Fibroblast of skin of right quadriceps (primary cell): ENCODE measurements at regions not wholly inside any gene's neighbourhood (a gene's known extent, or its start where the extent isn't known, plus 50 kb on each side); places are given as distances from the start of the nearest gene placed in this dataset.
A peak's percentile ranks its signal among the peaks of the same experiment; 100 is the strongest.

Experiments
- DNase-seq: peaks from one replicate; pipeline ENCODE4 v3.0.0-alpha.2; 2013

- no peak for DNase-seq
Observed at GRCh38 chr22:27655582-27656185, 145.9 kb downstream of the MN1 start.

DNA sequence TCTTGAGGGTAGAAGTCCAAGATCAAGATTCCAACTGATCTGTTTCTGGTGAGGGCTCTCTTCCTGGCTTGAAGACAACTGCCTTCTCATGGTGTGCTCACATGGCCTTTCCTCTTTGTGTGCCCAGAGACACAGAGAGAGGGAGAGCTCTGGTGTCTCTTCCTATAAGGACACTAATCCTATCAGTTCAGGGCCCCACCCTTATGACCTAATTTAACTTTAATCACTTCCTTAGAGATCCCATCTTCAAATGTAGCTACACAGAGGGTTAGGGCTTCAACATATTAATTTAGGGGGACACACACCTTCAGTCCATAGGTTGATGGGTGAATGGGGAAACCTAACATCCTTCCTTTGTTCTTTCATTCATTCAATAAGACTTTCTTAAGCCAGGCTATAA lies 144.6 kb downstream of the MN1 start:
- DNase-seq = no peak

- no peak for DNase-seq
Observed at GRCh38 chr22:27660306-27660705, 141.2 kb downstream of the MN1 start.

DNA sequence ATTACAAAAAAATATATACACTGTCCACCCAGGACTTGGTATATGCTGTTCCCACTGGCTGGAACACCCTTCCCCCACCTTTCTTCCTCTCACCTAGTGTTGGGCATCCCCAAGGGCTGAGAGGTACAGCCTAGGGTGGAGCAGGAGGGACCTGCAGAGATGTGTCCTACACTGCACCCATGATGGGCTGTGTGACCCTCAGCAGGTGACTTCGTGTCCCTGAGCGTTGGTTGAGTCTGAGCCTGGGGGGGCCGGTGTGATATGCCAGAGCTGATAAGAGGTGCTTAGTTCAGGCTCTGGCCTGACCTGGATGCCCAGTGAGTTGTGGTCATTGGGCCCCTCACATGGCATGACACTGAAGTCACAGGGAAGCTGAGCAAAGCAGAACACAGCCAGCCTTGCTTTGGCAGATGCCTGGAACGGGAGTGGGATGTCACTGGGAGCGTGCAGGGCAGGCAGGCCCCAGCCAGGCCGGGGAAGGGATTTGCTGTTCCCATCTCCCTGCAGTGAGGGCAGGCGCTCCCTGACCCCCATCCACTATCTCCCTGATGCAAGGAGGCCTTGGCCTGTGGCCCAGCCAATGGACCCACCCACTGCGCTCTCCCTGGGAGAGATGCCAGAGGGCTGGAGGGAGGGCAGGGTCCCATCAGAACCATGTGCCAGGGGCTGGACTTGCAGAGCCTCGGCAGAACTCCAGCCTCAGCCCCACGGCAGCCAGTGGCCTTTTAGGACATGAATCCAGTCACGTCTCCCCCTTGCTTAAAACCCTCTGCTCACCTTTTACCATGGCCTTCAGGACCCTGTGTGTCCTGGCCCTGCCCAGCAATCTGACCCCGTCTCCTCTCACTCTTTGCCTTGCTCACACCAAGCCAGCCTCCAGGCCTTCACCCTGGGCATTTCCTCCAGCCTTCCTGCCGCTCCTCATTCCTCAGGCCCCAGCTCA lies 138.9 kb downstream of the MN1 start:
- DNase-seq = no peak

- no peak for DNase-seq
Observed at GRCh38 chr22:27663812-27664211, 137.7 kb downstream of the MN1 start.

- no peak for DNase-seq
Observed at GRCh38 chr22:27666272-27666997, 135.1 kb downstream of the MN1 start.

- no peak for DNase-seq
Observed at GRCh38 chr22:27667121-27667843, 134.3 kb downstream of the MN1 start.

DNA sequence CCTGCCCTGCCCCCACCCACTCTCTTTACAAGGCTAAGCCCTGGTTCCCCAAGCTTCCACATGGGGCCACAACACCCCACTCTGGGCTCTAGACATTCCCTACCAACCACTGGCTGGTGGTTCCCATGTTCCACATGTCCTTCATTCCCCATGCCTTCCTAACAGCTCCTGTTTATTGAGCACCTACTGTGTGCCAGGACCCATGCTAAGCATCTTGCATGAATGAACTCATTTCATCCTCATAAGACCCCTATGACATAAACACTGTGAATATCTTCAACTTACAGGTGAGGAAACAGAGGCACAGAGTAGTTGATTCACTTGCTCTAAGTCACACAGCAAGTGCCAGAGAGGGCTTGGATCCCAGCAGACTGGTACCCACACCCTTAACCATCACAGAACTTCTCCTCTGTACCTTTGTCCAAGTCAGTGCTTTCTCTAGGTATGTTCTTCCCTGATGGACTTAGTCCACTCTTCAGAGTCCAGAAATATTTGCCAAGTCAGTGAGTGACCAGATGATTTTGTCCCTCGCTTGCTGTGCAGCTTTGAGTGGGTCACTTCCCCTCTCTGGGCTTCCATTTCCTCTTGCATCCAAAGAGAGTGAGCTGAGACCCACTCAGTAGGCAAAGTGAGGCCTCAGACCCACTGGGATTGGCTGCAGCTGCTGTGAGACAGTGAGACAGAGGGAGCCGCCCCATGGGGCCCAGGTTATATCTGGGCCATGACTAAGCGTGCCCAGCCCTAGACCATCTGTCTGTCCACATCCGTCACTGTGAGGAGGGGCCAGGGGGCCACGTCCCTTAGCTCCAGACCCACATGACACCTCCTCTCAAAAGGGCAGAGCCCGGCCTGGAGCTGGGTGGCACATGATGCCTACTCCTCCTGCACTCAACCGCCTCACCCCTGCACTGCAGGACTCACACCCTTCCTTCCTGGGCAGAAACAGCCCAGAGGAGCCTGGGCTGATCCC lies 132.4 kb downstream of the MN1 start:
- peak; percentile 40 for DNase-seq

- DNase-seq = no peak
Observed at GRCh38 chr22:27669798-27670599, 131.6 kb downstream of the MN1 start.

GRCh38 chr22:27670701-27671412 lies 130.7 kb downstream of the MN1 start:
- peak; percentile 18 for DNase-seq

GRCh38 chr22:27671413-27671935 lies 130.1 kb downstream of the MN1 start:
- DNase-seq = no peak

DNA sequence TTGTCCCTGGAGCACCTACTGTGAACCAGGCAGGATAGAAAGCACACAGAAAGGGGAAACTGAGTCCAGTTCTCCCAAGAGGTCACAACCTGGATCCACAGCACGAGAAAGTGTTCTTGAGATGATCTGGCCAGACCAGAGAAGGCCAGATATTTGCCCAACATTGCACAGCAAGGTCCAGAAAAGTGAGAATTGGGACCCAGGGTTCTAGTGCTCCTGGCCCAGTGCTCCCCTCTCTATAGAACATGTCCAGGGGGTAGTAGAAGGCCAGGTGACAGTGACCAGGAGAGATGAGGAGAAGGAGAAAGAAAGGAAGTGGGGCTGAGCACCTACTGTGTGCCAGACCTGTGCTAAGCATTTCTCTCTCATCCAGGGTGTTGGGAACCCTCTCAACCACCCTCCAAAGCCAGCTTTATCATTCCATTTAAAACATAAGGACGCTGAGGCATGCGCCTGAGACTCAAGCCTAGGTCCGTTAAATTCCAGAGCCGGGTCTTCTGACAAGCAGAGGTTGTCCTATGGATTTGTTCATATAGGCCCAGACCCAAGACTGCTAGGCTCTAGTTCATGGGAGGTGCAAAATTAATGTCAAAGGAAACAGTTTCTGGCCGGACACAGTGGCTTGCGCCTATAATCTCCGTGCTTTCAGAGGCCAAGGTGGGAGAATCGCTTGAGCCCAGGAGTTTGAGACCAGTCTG lies 128.7 kb downstream of the MN1 start:
- DNase-seq = no peak

- DNase-seq = no peak
Observed at GRCh38 chr22:27673839-27674238, 127.7 kb downstream of the MN1 start.

GRCh38 chr22:27674261-27674923 lies 127.2 kb downstream of the MN1 start:
- DNase-seq = no peak

DNA sequence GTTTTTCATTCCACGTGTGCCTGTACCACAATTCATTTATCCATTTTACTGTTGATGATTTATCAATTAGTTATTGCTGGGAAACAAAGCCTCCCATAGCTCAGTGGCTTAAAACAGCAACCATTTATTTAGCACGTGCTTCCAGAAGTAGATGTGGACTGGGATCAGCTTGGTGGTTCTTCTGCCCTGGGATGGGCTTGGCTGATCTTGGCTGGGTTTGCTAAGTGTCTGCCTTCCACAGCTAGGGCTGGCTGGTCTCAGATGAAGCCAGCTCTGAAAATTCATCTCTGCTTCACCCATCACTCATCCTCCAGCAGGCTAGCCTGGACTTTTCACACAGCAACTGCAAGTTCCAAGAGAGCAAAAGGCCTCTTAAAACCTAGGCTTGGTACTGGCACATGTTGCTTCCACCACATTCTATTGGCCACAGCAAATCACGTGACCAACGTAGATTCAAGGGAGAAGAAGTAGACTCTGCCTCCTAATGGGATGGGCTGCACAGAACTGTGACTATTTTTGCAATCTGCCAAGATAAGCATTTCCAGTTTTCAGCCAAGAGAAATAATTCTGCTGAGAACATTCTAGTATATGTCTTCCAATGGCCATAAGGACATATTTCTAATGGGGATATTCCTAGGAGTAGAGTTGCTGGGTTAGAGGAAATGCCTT lies 124.9 kb downstream of the MN1 start:
- DNase-seq = no peak

DNA sequence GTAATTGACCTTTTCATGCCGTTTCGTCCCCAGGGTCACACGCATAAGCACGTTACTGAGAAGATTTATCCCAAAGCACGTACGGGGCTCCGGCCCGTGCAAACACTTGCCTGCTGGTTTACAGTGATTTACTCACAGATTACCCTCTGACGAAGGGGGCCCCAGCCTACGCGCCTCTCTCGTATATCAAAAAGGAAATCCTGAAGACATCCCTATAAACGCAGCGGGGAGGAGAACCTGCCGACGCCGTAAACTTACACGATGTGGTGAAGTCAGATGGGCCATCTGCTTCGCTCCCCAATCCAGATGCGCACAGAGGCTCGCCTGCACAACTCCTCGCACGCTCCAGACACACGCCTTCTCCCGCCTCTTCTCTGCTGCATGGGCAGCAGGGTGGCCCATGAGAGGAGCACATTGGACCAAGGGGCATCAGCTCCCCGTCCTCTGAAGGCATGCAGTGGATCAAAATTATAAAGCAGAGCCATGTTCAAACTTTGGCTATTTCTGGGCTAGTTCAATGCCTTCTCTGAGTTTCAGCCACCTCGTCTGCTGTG lies 123.6 kb downstream of the MN1 start:
- DNase-seq = peak; percentile 66

GRCh38 chr22:27679176-27679575 lies 122.4 kb downstream of the MN1 start:
- DNase-seq = no peak
